GM23338 (cell line): ENCODE measurements at regions not wholly inside any gene's neighbourhood (a gene's known extent, or its start where the extent isn't known, plus 50 kb on each side); places are given as distances from the start of the nearest gene placed in this dataset.

ENCODE experiments used
- ATAC-seq: fragments of 200-7000 bp; cut with Tn5 transposase; 3 replicates; pipeline ENCODE4 v1.9.1; 2020
- DNase-seq: peaks from one replicate; pipeline ENCODE4 v3.0.0-alpha.2; 2015; ENCODE audit warnings: low spot score
- H2AFZ ChIP-seq: fragments of 200-600 bp; sonication (generic); 2 replicates; pipeline ENCODE4 v1.8.0; 2016; ENCODE audit warnings: antibody characterized with exemption, mild to moderate bottlenecking, moderate library complexity
- H3F3A ChIP-seq: fragments of 200-600 bp; sonication (generic); replicated peaks from 2 replicates; pipeline ENCODE4 v1.8.0; 2017; ENCODE audit warnings: antibody characterized with exemption, mixed run types, low read depth
- H3K27ac ChIP-seq: fragments of 200-600 bp; sonication (generic); 2 replicates; pipeline ENCODE4 v1.6.1; 2016; ENCODE audit warnings: low read depth
- H3K27me3 ChIP-seq: fragments of 200-600 bp; sonication (generic); 2 replicates; pipeline ENCODE4 v1.8.0; 2016; ENCODE audit warnings: mild to moderate bottlenecking, mixed run types, moderate library complexity; ENCODE audit not compliant: insufficient read depth
- H3K36me3 ChIP-seq: fragments of 200-600 bp; sonication (generic); 2 replicates; pipeline ENCODE4 v1.8.0; 2016; ENCODE audit warnings: mild to moderate bottlenecking; ENCODE audit not compliant: insufficient read depth
- H3K4me1 ChIP-seq: fragments of 200-600 bp; sonication (generic); 2 replicates; pipeline ENCODE4 v1.8.0; 2016; ENCODE audit warnings: mild to moderate bottlenecking, moderate library complexity; ENCODE audit not compliant: insufficient read depth
- H3K4me2 ChIP-seq: fragments of 200-600 bp; sonication (generic); 2 replicates; pipeline ENCODE4 v1.7.1; 2017; ENCODE audit warnings: mixed run types
- H3K4me3 ChIP-seq: fragments of 200-600 bp; sonication (generic); 2 replicates; pipeline ENCODE4 v1.6.1; 2016; ENCODE audit warnings: mixed run types
- H3K79me2 ChIP-seq: fragments of 200-600 bp; sonication (generic); replicated peaks from 2 replicates; pipeline ENCODE4 v1.8.0; 2017; ENCODE audit warnings: mild to moderate bottlenecking; ENCODE audit not compliant: insufficient read depth
- H3K9me2 ChIP-seq: fragments of 200-600 bp; sonication (generic); 2 replicates; pipeline ENCODE4 v1.8.0; 2017; ENCODE audit not compliant: insufficient read depth
- H4K20me1 ChIP-seq: fragments of 200-600 bp; sonication (generic); replicated peaks from 2 replicates; pipeline ENCODE4 v1.8.0; 2017; ENCODE audit warnings: mild to moderate bottlenecking; ENCODE audit not compliant: insufficient read depth
- H3K27ac Mint-ChIP-seq: 2 replicates; pipeline ENCODE4 v1.8.0; 2020; ENCODE audit warnings: inconsistent platforms, mild to moderate bottlenecking, moderate library complexity, mixed read lengths
- H3K27me3 Mint-ChIP-seq: 3 replicates; pipeline ENCODE4 v1.8.0; 2022; ENCODE audit warnings: low read depth, mild to moderate bottlenecking, moderate library complexity, mixed read lengths, inconsistent platforms; ENCODE audit not compliant: insufficient read depth, poor library complexity
- H3K36me3 Mint-ChIP-seq: 3 replicates; pipeline ENCODE4 v1.8.0; 2021; ENCODE audit warnings: low read depth, mild to moderate bottlenecking, inconsistent platforms, moderate library complexity, mixed read lengths
- H3K4me1 Mint-ChIP-seq: 3 replicates; pipeline ENCODE4 v1.8.0; 2020; ENCODE audit warnings: mild to moderate bottlenecking, inconsistent platforms, mixed read lengths
- H3K4me3 Mint-ChIP-seq: 3 replicates; pipeline ENCODE4 v1.8.0; 2021; ENCODE audit warnings: moderate library complexity, mild to moderate bottlenecking, inconsistent platforms, mixed read lengths
- H3K9me3 Mint-ChIP-seq: 3 replicates; pipeline ENCODE4 v1.8.0; 2020; ENCODE audit warnings: moderate library complexity, mild to moderate bottlenecking, inconsistent platforms, mixed read lengths
- CREB1 ChIP-seq: fragments of 250-450 bp; sonication (Bioruptor Pico); IDR thresholded peaks from 2 replicates; pipeline ENCODE4 v1.5.0; 2020; ENCODE audit warnings: low read depth, mild to moderate bottlenecking, moderate library complexity
- CTCF ChIP-seq, 2 experiments: fragments of 200-600 bp in 1 of 2; sonication (generic) in 1 of 2; conservative IDR thresholded peaks; 2 replicates each; pipeline versions ENCODE4 v1.5.1 to v1.6.1; 2016 to 2017; ENCODE audit warnings: antibody characterized with exemption in 2 of 2, low read depth in 2 of 2, mild to moderate bottlenecking in 2 of 2, moderate library complexity in 1 of 2
- ETS1 ChIP-seq: IDR thresholded peaks from 2 replicates; pipeline ENCODE4 v1.6.1; 2016; ENCODE audit warnings: antibody characterized with exemption
- EZH2 ChIP-seq: fragments of 200-600 bp; sonication (generic); IDR thresholded peaks from one replicate; pipeline ENCODE4 v1.8.0; 2017; ENCODE audit warnings: antibody characterized with exemption, mild to moderate bottlenecking, low read depth; ENCODE audit not compliant: unreplicated experiment
- EZH2phosphoT487 ChIP-seq: fragments of 200-600 bp; sonication (generic); IDR thresholded peaks from one replicate; pipeline ENCODE4 v1.8.1; 2018; ENCODE audit warnings: antibody characterized with exemption; ENCODE audit not compliant: unreplicated experiment
- JUNB ChIP-seq: IDR thresholded peaks from one replicate; pipeline ENCODE4 v1.6.1; 2016; ENCODE audit warnings: antibody characterized with exemption; ENCODE audit not compliant: unreplicated experiment
- NANOG ChIP-seq: IDR thresholded peaks from 2 replicates; pipeline ENCODE4 v1.6.1; 2016; ENCODE audit warnings: antibody characterized with exemption, borderline replicate concordance
- POLR2AphosphoS5 ChIP-seq: IDR thresholded peaks from 2 replicates; pipeline ENCODE4 v1.6.1; 2016; ENCODE audit warnings: antibody characterized with exemption, low read depth
- STAT1 ChIP-seq: IDR thresholded peaks from one replicate; pipeline ENCODE4 v1.6.1; 2016; ENCODE audit warnings: antibody characterized with exemption; ENCODE audit not compliant: unreplicated experiment
- ZNF114 ChIP-seq: fragments of 250-450 bp; sonication (Bioruptor Pico); IDR thresholded peaks from 2 replicates; pipeline ENCODE4 v1.5.0; 2020; ENCODE audit warnings: mild to moderate bottlenecking, moderate library complexity
- ZNF331 ChIP-seq: fragments of 250-450 bp; sonication (Bioruptor Pico); IDR thresholded peaks from 2 replicates; pipeline ENCODE4 v1.5.0; 2020; ENCODE audit warnings: low read depth, mild to moderate bottlenecking, moderate library complexity
- TF ChIP-seq, protein P1 (sequence below): fragments of 250-450 bp; sonication (Bioruptor Pico); IDR thresholded peaks from 2 replicates; pipeline ENCODE4 v1.5.0; 2020; ENCODE audit warnings: mild to moderate bottlenecking, moderate library complexity
- TF ChIP-seq, protein P2 (sequence below): IDR thresholded peaks from one replicate; pipeline ENCODE4 v1.6.1; 2018; ENCODE audit warnings: antibody characterized with exemption; ENCODE audit not compliant: unreplicated experiment

DNA sequence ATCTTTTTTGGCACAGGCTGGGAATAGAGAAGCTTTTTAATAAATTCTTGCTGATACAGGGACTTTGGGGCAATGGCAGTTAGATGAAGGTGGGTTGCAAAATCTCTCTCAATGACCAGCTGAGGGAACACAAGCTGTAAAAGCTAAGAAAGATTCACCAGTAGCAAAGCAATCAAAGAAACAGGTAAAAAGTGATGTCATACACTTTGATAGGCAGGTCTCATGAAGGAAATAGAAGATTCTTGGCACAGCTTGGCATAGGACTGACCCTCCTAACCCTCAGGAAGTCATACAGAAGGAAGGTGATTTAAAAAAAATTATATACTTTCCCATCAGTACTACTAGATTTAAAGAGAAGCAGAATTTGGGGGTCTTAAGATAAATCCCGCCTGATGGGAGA lies 263.6 kb downstream of the LPIN1 start:
- Histone ChIP-seq H3K27ac (no peak overlapping the region), H3K4me3 (no peak overlapping the region), H3K9me2 (0 out of 2 replicates have a peak, but pooled peaks cover 3% of the 10 kb centered on the region), H3F3A (no peaks in the 10 kb centered on the region), H2AFZ (no peak overlapping the region), H3K27me3 (no peaks in the 10 kb centered on the region), H3K4me1 (no peaks in the 10 kb centered on the region), H3K4me2 (no peak overlapping the region), H3K36me3 (no peaks in the 10 kb centered on the region), H3K79me2 (no peaks in the 10 kb centered on the region), H4K20me1 (no peaks in the 10 kb centered on the region)
- no peaks in the 10 kb centered on the region for H3K36me3 Mint-ChIP-seq
- TF ChIP-seq NANOG (no peak), CREB1 (CRISPR knock-in tag) (no peak), EZH2 (no peak), ETS1 (no peak), EZH2phosphoT487 (no peak), JUNB (no peak), CTCF (conservative IDR thresholded peaks at IDR 0.05; ENCODE audit: low read depth in 2 of 2) (no peak), STAT1 (no peak), ZNF114 (CRISPR knock-in tag) (no peak), ZNF331 (CRISPR knock-in tag) (no peak), POLR2AphosphoS5 (no peak)
- TF ChIP-seq, protein P1, sequence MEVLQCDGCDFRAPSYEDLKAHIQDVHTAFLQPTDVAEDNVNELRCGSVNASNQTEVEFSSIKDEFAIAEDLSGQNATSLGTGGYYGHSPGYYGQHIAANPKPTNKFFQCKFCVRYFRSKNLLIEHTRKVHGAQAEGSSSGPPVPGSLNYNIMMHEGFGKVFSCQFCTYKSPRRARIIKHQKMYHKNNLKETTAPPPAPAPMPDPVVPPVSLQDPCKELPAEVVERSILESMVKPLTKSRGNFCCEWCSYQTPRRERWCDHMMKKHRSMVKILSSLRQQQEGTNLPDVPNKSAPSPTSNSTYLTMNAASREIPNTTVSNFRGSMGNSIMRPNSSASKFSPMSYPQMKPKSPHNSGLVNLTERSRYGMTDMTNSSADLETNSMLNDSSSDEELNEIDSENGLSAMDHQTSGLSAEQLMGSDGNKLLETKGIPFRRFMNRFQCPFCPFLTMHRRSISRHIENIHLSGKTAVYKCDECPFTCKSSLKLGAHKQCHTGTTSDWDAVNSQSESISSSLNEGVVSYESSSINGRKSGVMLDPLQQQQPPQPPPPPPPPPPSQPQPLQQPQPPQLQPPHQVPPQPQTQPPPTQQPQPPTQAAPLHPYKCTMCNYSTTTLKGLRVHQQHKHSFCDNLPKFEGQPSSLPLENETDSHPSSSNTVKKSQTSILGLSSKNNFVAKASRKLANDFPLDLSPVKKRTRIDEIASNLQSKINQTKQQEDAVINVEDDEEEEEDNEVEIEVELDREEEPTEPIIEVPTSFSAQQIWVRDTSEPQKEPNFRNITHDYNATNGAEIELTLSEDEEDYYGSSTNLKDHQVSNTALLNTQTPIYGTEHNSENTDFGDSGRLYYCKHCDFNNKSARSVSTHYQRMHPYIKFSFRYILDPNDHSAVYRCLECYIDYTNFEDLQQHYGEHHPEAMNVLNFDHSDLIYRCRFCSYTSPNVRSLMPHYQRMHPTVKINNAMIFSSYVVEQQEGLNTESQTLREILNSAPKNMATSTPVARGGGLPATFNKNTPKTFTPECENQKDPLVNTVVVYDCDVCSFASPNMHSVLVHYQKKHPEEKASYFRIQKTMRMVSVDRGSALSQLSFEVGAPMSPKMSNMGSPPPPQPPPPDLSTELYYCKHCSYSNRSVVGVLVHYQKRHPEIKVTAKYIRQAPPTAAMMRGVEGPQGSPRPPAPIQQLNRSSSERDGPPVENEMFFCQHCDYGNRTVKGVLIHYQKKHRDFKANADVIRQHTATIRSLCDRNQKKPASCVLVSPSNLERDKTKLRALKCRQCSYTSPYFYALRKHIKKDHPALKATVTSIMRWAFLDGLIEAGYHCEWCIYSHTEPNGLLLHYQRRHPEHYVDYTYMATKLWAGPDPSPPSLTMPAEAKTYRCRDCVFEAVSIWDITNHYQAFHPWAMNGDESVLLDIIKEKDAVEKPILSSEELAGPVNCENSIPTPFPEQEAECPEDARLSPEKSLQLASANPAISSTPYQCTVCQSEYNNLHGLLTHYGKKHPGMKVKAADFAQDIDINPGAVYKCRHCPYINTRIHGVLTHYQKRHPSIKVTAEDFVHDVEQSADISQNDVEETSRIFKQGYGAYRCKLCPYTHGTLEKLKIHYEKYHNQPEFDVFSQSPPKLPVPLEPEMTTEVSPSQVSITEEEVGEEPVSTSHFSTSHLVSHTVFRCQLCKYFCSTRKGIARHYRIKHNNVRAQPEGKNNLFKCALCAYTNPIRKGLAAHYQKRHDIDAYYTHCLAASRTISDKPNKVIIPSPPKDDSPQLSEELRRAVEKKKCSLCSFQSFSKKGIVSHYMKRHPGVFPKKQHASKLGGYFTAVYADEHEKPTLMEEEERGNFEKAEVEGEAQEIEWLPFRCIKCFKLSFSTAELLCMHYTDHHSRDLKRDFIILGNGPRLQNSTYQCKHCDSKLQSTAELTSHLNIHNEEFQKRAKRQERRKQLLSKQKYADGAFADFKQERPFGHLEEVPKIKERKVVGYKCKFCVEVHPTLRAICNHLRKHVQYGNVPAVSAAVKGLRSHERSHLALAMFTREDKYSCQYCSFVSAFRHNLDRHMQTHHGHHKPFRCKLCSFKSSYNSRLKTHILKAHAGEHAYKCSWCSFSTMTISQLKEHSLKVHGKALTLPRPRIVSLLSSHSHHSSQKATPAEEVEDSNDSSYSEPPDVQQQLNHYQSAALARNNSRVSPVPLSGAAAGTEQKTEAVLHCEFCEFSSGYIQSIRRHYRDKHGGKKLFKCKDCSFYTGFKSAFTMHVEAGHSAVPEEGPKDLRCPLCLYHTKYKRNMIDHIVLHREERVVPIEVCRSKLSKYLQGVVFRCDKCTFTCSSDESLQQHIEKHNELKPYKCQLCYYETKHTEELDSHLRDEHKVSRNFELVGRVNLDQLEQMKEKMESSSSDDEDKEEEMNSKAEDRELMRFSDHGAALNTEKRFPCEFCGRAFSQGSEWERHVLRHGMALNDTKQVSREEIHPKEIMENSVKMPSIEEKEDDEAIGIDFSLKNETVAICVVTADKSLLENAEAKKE (CRISPR knock-in tag) = no peak
- TF ChIP-seq, protein P2, sequence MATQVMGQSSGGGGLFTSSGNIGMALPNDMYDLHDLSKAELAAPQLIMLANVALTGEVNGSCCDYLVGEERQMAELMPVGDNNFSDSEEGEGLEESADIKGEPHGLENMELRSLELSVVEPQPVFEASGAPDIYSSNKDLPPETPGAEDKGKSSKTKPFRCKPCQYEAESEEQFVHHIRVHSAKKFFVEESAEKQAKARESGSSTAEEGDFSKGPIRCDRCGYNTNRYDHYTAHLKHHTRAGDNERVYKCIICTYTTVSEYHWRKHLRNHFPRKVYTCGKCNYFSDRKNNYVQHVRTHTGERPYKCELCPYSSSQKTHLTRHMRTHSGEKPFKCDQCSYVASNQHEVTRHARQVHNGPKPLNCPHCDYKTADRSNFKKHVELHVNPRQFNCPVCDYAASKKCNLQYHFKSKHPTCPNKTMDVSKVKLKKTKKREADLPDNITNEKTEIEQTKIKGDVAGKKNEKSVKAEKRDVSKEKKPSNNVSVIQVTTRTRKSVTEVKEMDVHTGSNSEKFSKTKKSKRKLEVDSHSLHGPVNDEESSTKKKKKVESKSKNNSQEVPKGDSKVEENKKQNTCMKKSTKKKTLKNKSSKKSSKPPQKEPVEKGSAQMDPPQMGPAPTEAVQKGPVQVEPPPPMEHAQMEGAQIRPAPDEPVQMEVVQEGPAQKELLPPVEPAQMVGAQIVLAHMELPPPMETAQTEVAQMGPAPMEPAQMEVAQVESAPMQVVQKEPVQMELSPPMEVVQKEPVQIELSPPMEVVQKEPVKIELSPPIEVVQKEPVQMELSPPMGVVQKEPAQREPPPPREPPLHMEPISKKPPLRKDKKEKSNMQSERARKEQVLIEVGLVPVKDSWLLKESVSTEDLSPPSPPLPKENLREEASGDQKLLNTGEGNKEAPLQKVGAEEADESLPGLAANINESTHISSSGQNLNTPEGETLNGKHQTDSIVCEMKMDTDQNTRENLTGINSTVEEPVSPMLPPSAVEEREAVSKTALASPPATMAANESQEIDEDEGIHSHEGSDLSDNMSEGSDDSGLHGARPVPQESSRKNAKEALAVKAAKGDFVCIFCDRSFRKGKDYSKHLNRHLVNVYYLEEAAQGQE = no peak
- H3K27me3 Mint-ChIP-seq = peaks cover 2% of the 10 kb centered on the region
- H3K4me1 Mint-ChIP-seq = peaks cover 11% of the 10 kb centered on the region; the same call in 2 of the 3 replicates
- DNase-seq = no peak
- no peaks in the 10 kb centered on the region; the same call in 2 of the 3 replicates for H3K9me3 Mint-ChIP-seq
- H3K4me3 Mint-ChIP-seq = no peak overlapping the region
- no peak for ATAC-seq
- no peak overlapping the region for H3K27ac Mint-ChIP-seq
